H1 (cell line): ENCODE measurements at regions not wholly inside any gene's neighbourhood (a gene's known extent, or its start where the extent isn't known, plus 50 kb on each side); places are given as distances from the start of the nearest gene placed in this dataset.
A peak's percentile ranks its signal among the peaks of the same experiment; 100 is the strongest.

Source experiments
- CTCF ChIA-PET: fragments of 300-600 bp; sonication (Branson Sonifier 250); formaldehyde crosslinking; loops from one replicate; lab custom pipeline; 2021; ENCODE audit not compliant: partially characterized antibody; lab: Charles Lee
- POLR2A ChIA-PET: fragments of 300-600 bp; sonication (Branson Sonifier 250); formaldehyde crosslinking; loops from one replicate; lab custom pipeline; 2021; ENCODE audit warnings: inconsistent platforms; ENCODE audit not compliant: partially characterized antibody; lab: Charles Lee
- DNase-seq, 2 experiments: peaks; one replicate each; pipeline versions ENCODE4 v3.0.0 to v3.0.0-alpha.2; 2010 to 2022; ENCODE audit warnings: low spot score in 2 of 2, low read depth in 1 of 2, mixed read lengths in 1 of 2
- FAIRE-seq: peaks from 2 replicates; lab custom pipeline; 2011; peaks lifted over from hg19 to GRCh38; lab: Jason Lieb, UNC
- H2AFZ ChIP-seq: 2 replicates; pipeline ENCODE4 v1.8.1; 2012; ENCODE audit warnings: low read length, inconsistent platforms
- H2AK5ac ChIP-seq: 2 replicates; pipeline ENCODE4 v1.6.1; 2013; ENCODE audit warnings: low read depth, low read length
- H2BK120ac ChIP-seq: replicated peaks from 2 replicates; pipeline ENCODE3; 2013; ENCODE audit warnings: low read depth, low read length, inconsistent platforms
- H2BK12ac ChIP-seq: 2 replicates; pipeline ENCODE4 v1.6.1; 2013; ENCODE audit warnings: low read depth, low read length
- H2BK15ac ChIP-seq: 2 replicates; pipeline ENCODE4 v1.6.1; 2013; ENCODE audit warnings: low read length
- H2BK20ac ChIP-seq: 2 replicates; pipeline ENCODE4 v1.6.1; 2013; ENCODE audit warnings: low read length
- H2BK5ac ChIP-seq: 2 replicates; pipeline ENCODE4 v1.6.1; 2013; ENCODE audit warnings: low read depth, low read length
- H3K14ac ChIP-seq: 2 replicates; pipeline ENCODE4 v1.6.1; 2013; ENCODE audit warnings: inconsistent platforms; ENCODE audit not compliant: insufficient read length
- H3K18ac ChIP-seq: 2 replicates; pipeline ENCODE4 v1.6.1; 2013; ENCODE audit warnings: low read length; ENCODE audit errors: extremely low read depth
- H3K23ac ChIP-seq: 2 replicates; pipeline ENCODE4 v1.6.1; 2013; ENCODE audit warnings: inconsistent platforms; ENCODE audit not compliant: insufficient read length
- H3K23me2 ChIP-seq: 2 replicates; pipeline ENCODE4 v1.6.1; 2013; ENCODE audit warnings: low read depth, low read length
- H3K27ac ChIP-seq: 2 replicates; pipeline ENCODE4 v1.6.1; 2011; ENCODE audit warnings: low read depth, low read length, inconsistent platforms
- H3K27me3 ChIP-seq, 4 experiments: replicated peaks in 1 of 4; 1 replicate in 1 of 4; 2 replicates in 3 of 4; pipeline versions ENCODE4 v1.6.1 to v1.8.1; 2011 to 2013; ENCODE audit warnings: low read length in 3 of 4, mild to moderate bottlenecking in 3 of 4, inconsistent platforms in 2 of 4, mixed read lengths in 2 of 4, moderate library complexity in 1 of 4; ENCODE audit not compliant: control insufficient read depth in 3 of 4, insufficient read depth in 3 of 4; ENCODE audit errors: extremely low read depth in 1 of 4
- H3K36me3 ChIP-seq, 4 experiments: 2 replicates each; pipeline versions ENCODE4 v1.6.1 to v1.8.1; 2011 to 2013; ENCODE audit warnings: mild to moderate bottlenecking in 4 of 4, low read length in 3 of 4, moderate library complexity in 2 of 4, control low read depth in 1 of 4, inconsistent platforms in 1 of 4; ENCODE audit not compliant: insufficient read depth in 4 of 4, control insufficient read depth in 2 of 4
- H3K4ac ChIP-seq: replicated peaks from 2 replicates; pipeline ENCODE3; 2013; ENCODE audit warnings: low read length, low read depth, mixed read lengths, inconsistent platforms; ENCODE audit not compliant: insufficient read length
- H3K4me1 ChIP-seq, 4 experiments: replicated peaks in 1 of 4; 1 replicate in 1 of 4; 2 replicates in 3 of 4; pipeline versions ENCODE4 v1.6.1 to v1.8.1; 2011 to 2013; ENCODE audit warnings: low read length in 3 of 4, inconsistent platforms in 2 of 4, mixed read lengths in 1 of 4; ENCODE audit not compliant: insufficient read depth in 4 of 4, control insufficient read depth in 3 of 4
- H3K4me2 ChIP-seq, 2 experiments: 2 replicates each; pipeline versions ENCODE4 v1.6.1 to v1.8.1; 2011 to 2013; ENCODE audit warnings: low read depth in 2 of 2, low read length in 2 of 2, control low read depth in 1 of 2, inconsistent platforms in 1 of 2, mild to moderate bottlenecking in 1 of 2; ENCODE audit not compliant: insufficient read depth in 1 of 2
- H3K4me3 ChIP-seq, 4 experiments: fragments of 200-600, 300-600 bp in 1 of 4; sonication (generic), shearing (Covaris generic), sonication (Bioruptor Twin) in 1 of 4; 2 replicates each; pipeline versions ENCODE4 v1.5.1 to v1.8.1; 2011 to 2016; ENCODE audit warnings: low read length in 4 of 4, low read depth in 3 of 4, control low read depth in 2 of 4, inconsistent platforms in 2 of 4, mild to moderate bottlenecking in 2 of 4, mixed read lengths in 1 of 4, moderate library complexity in 1 of 4; ENCODE audit not compliant: insufficient read depth in 2 of 4; ENCODE audit errors: extremely low read depth in 1 of 4
- H3K56ac ChIP-seq: replicated peaks from 2 replicates; pipeline ENCODE3; 2013; ENCODE audit warnings: low read depth, mild to moderate bottlenecking, mixed read lengths, low read length, inconsistent platforms; ENCODE audit not compliant: insufficient read length
- H3K79me1 ChIP-seq: 2 replicates; pipeline ENCODE4 v1.6.1; 2013; ENCODE audit warnings: low read depth, low read length, control low read depth
- H3K79me2 ChIP-seq, 2 experiments: 2 replicates each; pipeline versions ENCODE4 v1.6.1 to v1.8.1; 2012 to 2013; ENCODE audit warnings: low read length in 2 of 2, mild to moderate bottlenecking in 2 of 2, inconsistent platforms in 1 of 2; ENCODE audit not compliant: insufficient read depth in 2 of 2, control insufficient read depth in 1 of 2
- H3K9ac ChIP-seq, 4 experiments: replicated peaks in 1 of 4; 1 replicate in 1 of 4; 2 replicates in 3 of 4; pipeline versions ENCODE4 v1.6.1 to v1.8.1; 2011 to 2013; ENCODE audit warnings: low read depth in 3 of 4, low read length in 3 of 4, control low read depth in 2 of 4, mild to moderate bottlenecking in 2 of 4, moderate library complexity in 2 of 4, inconsistent platforms in 1 of 4; ENCODE audit errors: extremely low read depth in 1 of 4
- H3K9me3 ChIP-seq, 2 experiments: 2 replicates each; pipeline versions ENCODE4 v1.6.1 to v1.8.1; 2012 to 2013; ENCODE audit warnings: mild to moderate bottlenecking in 2 of 2, moderate library complexity in 2 of 2, control low read depth in 1 of 2, inconsistent platforms in 1 of 2, low read depth in 1 of 2, low read length in 1 of 2, mixed read lengths in 1 of 2; ENCODE audit not compliant: insufficient read depth in 2 of 2
- H4K20me1 ChIP-seq, 2 experiments: replicated peaks in 1 of 2; 2 replicates each; pipeline versions ENCODE3 to v1.8.1; 2011 to 2013; ENCODE audit warnings: inconsistent platforms in 2 of 2, low read length in 2 of 2, mild to moderate bottlenecking in 1 of 2; ENCODE audit not compliant: insufficient read depth in 2 of 2, control insufficient read depth in 1 of 2
- H4K5ac ChIP-seq: 2 replicates; pipeline ENCODE4 v1.6.1; 2013; ENCODE audit warnings: low read length, low read depth, mixed read lengths, inconsistent platforms; ENCODE audit not compliant: insufficient read length
- H4K8ac ChIP-seq: 2 replicates; pipeline ENCODE4 v1.8.0; 2013; ENCODE audit warnings: mild to moderate bottlenecking, moderate library complexity, low read length, inconsistent platforms; ENCODE audit not compliant: insufficient read depth; ENCODE audit errors: extremely low read depth
- H4K91ac ChIP-seq: replicated peaks from 2 replicates; pipeline ENCODE3; 2013; ENCODE audit warnings: low read length, mixed read lengths, inconsistent platforms; ENCODE audit not compliant: insufficient read length
- CEBPB ChIP-seq: IDR thresholded peaks from 2 replicates; pipeline ENCODE4 v1.6.1; 2012; ENCODE audit warnings: low read depth, low read length
- HDAC6 ChIP-seq: IDR thresholded peaks from one replicate; pipeline ENCODE4 v1.7.1; 2012; ENCODE audit warnings: low read depth, mild to moderate bottlenecking, inconsistent platforms, low read length, moderate library complexity
- KDM1A ChIP-seq: fragments of 200-600, 300-600 bp; sonication (generic); IDR thresholded peaks from 2 replicates; pipeline ENCODE4 v1.7.1; 2016; ENCODE audit warnings: mild to moderate bottlenecking, low read length, borderline replicate concordance
- MAFK ChIP-seq: IDR thresholded peaks from 2 replicates; pipeline ENCODE4 v1.6.1; 2012; ENCODE audit warnings: low read depth, mild to moderate bottlenecking, improper control_type of control experiment, low read length
- NANOG ChIP-seq: IDR thresholded peaks from 2 replicates; pipeline ENCODE4 v1.6.1; 2011; ENCODE audit warnings: low read length, low read depth, mild to moderate bottlenecking, inconsistent platforms; ENCODE audit not compliant: insufficient read depth, poor library complexity, severe bottlenecking
- RAD21 ChIP-seq, 2 experiments: IDR thresholded peaks in 1 of 2; conservative IDR thresholded peaks in 1 of 2; 2 replicates each; pipeline ENCODE4 v1.6.1; 2011; ENCODE audit warnings: low read depth in 2 of 2, low read length in 2 of 2, improper control_type of control experiment in 1 of 2, inconsistent platforms in 1 of 2, mild to moderate bottlenecking in 1 of 2, moderate library complexity in 1 of 2
- RNF2 ChIP-seq: fragments of 200-900, 300-1000 bp; sonication (generic); IDR thresholded peaks from 2 replicates; pipeline ENCODE4 v1.7.1; 2016; ENCODE audit warnings: borderline replicate concordance, low read depth, mild to moderate bottlenecking, antibody characterized with exemption, low read length; ENCODE audit not compliant: poor library complexity, severe bottlenecking; ENCODE audit errors: missing control alignments
- SP1 ChIP-seq: IDR thresholded peaks from 2 replicates; pipeline ENCODE4 v1.6.1; 2011; ENCODE audit warnings: low read depth, low read length
- SP2 ChIP-seq: IDR thresholded peaks from 2 replicates; pipeline ENCODE4 v1.6.1; 2012; ENCODE audit warnings: mild to moderate bottlenecking, low read length, inconsistent platforms
- SP4 ChIP-seq: IDR thresholded peaks from 2 replicates; pipeline ENCODE4 v1.6.1; 2012; ENCODE audit warnings: low read length, inconsistent platforms
- SRF ChIP-seq: IDR thresholded peaks from 2 replicates; pipeline ENCODE4 v1.6.1; 2011; ENCODE audit warnings: mild to moderate bottlenecking, low read depth, low read length, moderate library complexity
- WGBS, 2 experiments: shearing (Covaris generic) in 1 of 2; methylation state at CpG; one replicate each; pipeline versions ENCODE4 v1.1.6 to v1.1.7; 2013 to 2015; ENCODE audit warnings: low lambda C conversion rate in 2 of 2, mixed read lengths in 2 of 2, inconsistent platforms in 1 of 2, low coverage in 1 of 2, missing lambda C conversion rate in 1 of 2; ENCODE audit not compliant: insufficient replicate concordance in 2 of 2, insufficient coverage in 1 of 2, insufficient read length in 1 of 2; ENCODE audit errors: extremely low coverage in 1 of 2, missing lambda C conversion rate in 1 of 2; 5-methylcytosine and 5-hydroxymethylcytosine counted together
- TF ChIP-seq, protein P1 (sequence below): IDR thresholded peaks from 2 replicates; pipeline ENCODE4 v1.6.1; 2011; ENCODE audit warnings: low read length, improper control_type of control experiment

DNA sequence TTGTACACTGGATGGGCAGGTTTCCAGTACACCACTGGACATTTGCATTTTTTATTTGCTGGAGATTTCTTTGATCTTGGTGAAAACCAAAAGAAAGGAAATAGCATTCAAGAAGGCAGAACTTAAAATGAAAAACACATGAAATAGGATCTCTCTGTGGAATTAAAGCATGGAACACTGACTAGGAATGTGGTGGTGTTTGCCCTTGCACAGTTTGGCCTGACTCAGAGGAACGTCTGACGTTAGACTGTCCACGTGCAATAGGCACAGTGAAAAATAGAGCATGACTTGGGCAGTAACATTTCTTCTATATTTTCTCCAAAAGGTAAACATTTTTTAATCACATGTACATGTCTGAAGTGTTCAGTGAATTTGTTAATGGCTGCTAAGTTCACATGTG lies 474.1 kb upstream of the PRICKLE1 start:
- Histone ChIP-seq H3K56ac (no peak overlapping the region), H3K4ac (no peak overlapping the region), H2AFZ (no peak overlapping the region), H3K79me2 (no peaks in the 10 kb centered on the region), H3K18ac (no peak overlapping the region), H2BK15ac (no peak overlapping the region), H3K4me2 (no peak overlapping the region), H3K4me3 (no peak overlapping the region), H3K4me1 (peaks cover 0 to 3% (median 0%) of the 10 kb centered on the region in 4 experiments; a peak in 2 of 7 replicates), H2BK120ac (no peak overlapping the region), H2BK5ac (no peak overlapping the region), H3K36me3 (no peaks in the 10 kb centered on the region), H4K5ac (no peak overlapping the region), H3K9ac (no peak overlapping the region), H2AK5ac (no peak overlapping the region), H3K27me3 (no peaks in the 10 kb centered on the region), H3K14ac (no peak overlapping the region), H3K27ac (no peak overlapping the region), H2BK12ac (no peak overlapping the region), H4K20me1 (no peaks in the 10 kb centered on the region), H2BK20ac (no peak overlapping the region), H3K23ac (no peak overlapping the region), H3K79me1 (no peaks in the 10 kb centered on the region), H3K23me2 (no peaks in the 10 kb centered on the region), H3K9me3 (no peaks in the 10 kb centered on the region), H4K8ac (no peak overlapping the region), H4K91ac (peak overlapping the region; percentile 44)
- 89% methylated on average over 3 of the region's 3 CpGs; no CpG with 5 or more reads in 1 of the 2 experiments for WGBS, 2 experiments
- ChIA-PET POLR2A (no interaction called here), CTCF (no interaction called here)
- FAIRE-seq (no peak), DNase-seq (no peak)
- no peak for TF ChIP-seq MAFK
- no peak for TF ChIP-seq SP1
- TF ChIP-seq, protein P1, sequence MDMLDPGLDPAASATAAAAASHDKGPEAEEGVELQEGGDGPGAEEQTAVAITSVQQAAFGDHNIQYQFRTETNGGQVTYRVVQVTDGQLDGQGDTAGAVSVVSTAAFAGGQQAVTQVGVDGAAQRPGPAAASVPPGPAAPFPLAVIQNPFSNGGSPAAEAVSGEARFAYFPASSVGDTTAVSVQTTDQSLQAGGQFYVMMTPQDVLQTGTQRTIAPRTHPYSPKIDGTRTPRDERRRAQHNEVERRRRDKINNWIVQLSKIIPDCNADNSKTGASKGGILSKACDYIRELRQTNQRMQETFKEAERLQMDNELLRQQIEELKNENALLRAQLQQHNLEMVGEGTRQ = no peak
- TF ChIP-seq RAD21 (IDR thresholded peaks at IDR 0.05 in 1 of 2, conservative IDR thresholded peaks at IDR 0.05 in 1 of 2; ENCODE audit: low read depth in 2 of 2, low read length in 2 of 2) = no peak
- no peak for TF ChIP-seq RNF2
- TF ChIP-seq SP4 = no peak
- no peak for TF ChIP-seq KDM1A
- no peak for TF ChIP-seq SP2
- TF ChIP-seq HDAC6 = no peak
- no peak for TF ChIP-seq SRF
- no peak for TF ChIP-seq NANOG
- no peak for TF ChIP-seq CEBPB
